A549 (cell line): ENCODE measurements at regions not wholly inside any gene's neighbourhood (a gene's known extent, or its start where the extent isn't known, plus 50 kb on each side); places are given as distances from the start of the nearest gene placed in this dataset.

Source experiments
- ATAC-seq, 2 experiments: fragments of 200-7000 bp in 1 of 2; fragments of >200 bp in 1 of 2; cut with Nextera tagmentation in 1 of 2; cut with Tn5 transposase in 1 of 2; 3 replicates each; pipeline versions ENCODE4 v1.8.0 to v1.9.1; 2018 to 2020; ENCODE audit warnings: mild to moderate bottlenecking in 1 of 2, moderate library complexity in 1 of 2
- CTCF ChIA-PET: fragments of 300-600 bp; sonication (Branson Sonifier 250); formaldehyde crosslinking; extraction: SDS; loops from one replicate; lab custom pipeline; 2021; ENCODE audit warnings: antibody characterized with exemption, inconsistent platforms; lab: Yijun Ruan, JAX
- POLR2A ChIA-PET: fragments of 350-600 bp; formaldehyde crosslinking; extraction: SDS; loops from one replicate; lab custom pipeline; 2021; ENCODE audit warnings: antibody characterized with exemption, inconsistent platforms; lab: Yijun Ruan, JAX
- DNase-seq, 2 experiments: peaks; one replicate each; pipeline versions ENCODE4 v3.0.0 to v3.0.0-alpha.2; 2011 to 2016; ENCODE audit warnings: low read depth in 1 of 2, low spot score in 1 of 2
- FAIRE-seq: peaks from 2 replicates; lab custom pipeline; 2011; peaks lifted over from hg19 to GRCh38; lab: Jason Lieb, UNC
- H3K27ac ChIP-seq, 2 experiments: fragments of >200 bp; sonication (Bioruptor Twin); formaldehyde crosslinking; 3 replicates each; pipeline ENCODE4 v1.5.1; 2016 to 2017
- H3K4me1 ChIP-seq: fragments of >200 bp; sonication (Bioruptor Twin); formaldehyde crosslinking; 3 replicates; pipeline ENCODE4 v1.6.1; 2016
- H3K4me2 ChIP-seq: fragments of >200 bp; sonication (Bioruptor Twin); formaldehyde crosslinking; 3 replicates; pipeline ENCODE4 v1.6.1; 2016
- H3K4me3 ChIP-seq: fragments of >200 bp; sonication (Bioruptor Twin); formaldehyde crosslinking; 3 replicates; pipeline ENCODE4 v1.5.1; 2016
- H3K9me3 ChIP-seq: fragments of >200 bp; sonication (Bioruptor Twin); formaldehyde crosslinking; 3 replicates; pipeline ENCODE4 v1.6.1; 2016
- CBX2 ChIP-seq: fragments of 200-600 bp; sonication (generic); IDR thresholded peaks from 2 replicates; pipeline ENCODE4 v1.6.1; 2016; ENCODE audit warnings: low read depth, mild to moderate bottlenecking, borderline replicate concordance
- CBX8 ChIP-seq: fragments of 200-600 bp; sonication (generic); IDR thresholded peaks from 2 replicates; pipeline ENCODE4 v1.6.1; 2016
- CHD2 ChIP-seq: fragments of 150-350 bp; IDR thresholded peaks from 2 replicates; pipeline ENCODE4 v1.6.1; 2014; ENCODE audit warnings: low read length; ENCODE audit not compliant: partially characterized antibody
- EHMT2 ChIP-seq: fragments of 200-600 bp; sonication (generic); IDR thresholded peaks from 2 replicates; pipeline ENCODE4 v1.6.1; 2016; ENCODE audit warnings: antibody characterized with exemption, low read depth, mild to moderate bottlenecking, moderate library complexity
- FOSL2 ChIP-seq, 2 experiments: fragments of 450-650 bp in 1 of 2; fragments of >200 bp in 1 of 2; sonication (Bioruptor Twin) in 1 of 2; formaldehyde crosslinking; IDR thresholded peaks; 2 replicates each; pipeline versions ENCODE4 v1.5.0 to v1.6.1; 2016 to 2020; ENCODE audit warnings: mild to moderate bottlenecking in 1 of 2, moderate library complexity in 1 of 2
- HEYL ChIP-seq: fragments of 250-450 bp; sonication (Bioruptor Pico); IDR thresholded peaks from 2 replicates; pipeline ENCODE4 v1.8.0; 2021; ENCODE audit warnings: mild to moderate bottlenecking, moderate library complexity
- HOXA7 ChIP-seq: fragments of 250-450 bp; sonication (Bioruptor Pico); IDR thresholded peaks from 2 replicates; pipeline ENCODE4 v1.5.0; 2020; ENCODE audit warnings: mild to moderate bottlenecking, moderate library complexity
- HOXB5 ChIP-seq: fragments of 250-450 bp; sonication (Bioruptor Pico); IDR thresholded peaks from 2 replicates; pipeline ENCODE4 v1.5.0; 2020; ENCODE audit warnings: mild to moderate bottlenecking, moderate library complexity
- JUNB ChIP-seq: fragments of >200 bp; sonication (Bioruptor Twin); formaldehyde crosslinking; IDR thresholded peaks from 2 replicates; pipeline ENCODE4 v1.6.1; 2016
- MAFK ChIP-seq: fragments of 450-650 bp; IDR thresholded peaks from 2 replicates; pipeline ENCODE4 v1.6.1; 2014; ENCODE audit not compliant: partially characterized antibody
- MYC ChIP-seq: IDR thresholded peaks from 2 replicates; pipeline ENCODE4 v1.6.1; 2012; ENCODE audit warnings: mild to moderate bottlenecking, inconsistent platforms, low read length, improper control_type of control experiment, borderline replicate concordance
- PHF8 ChIP-seq: fragments of 200-600 bp; sonication (generic); IDR thresholded peaks from 2 replicates; pipeline ENCODE4 v1.6.1; 2016; ENCODE audit warnings: low read depth, mild to moderate bottlenecking, antibody characterized with exemption, moderate library complexity, borderline replicate concordance
- RARB ChIP-seq: fragments of 250-450 bp; sonication (Bioruptor Pico); IDR thresholded peaks from 2 replicates; pipeline ENCODE4 v1.8.0; 2021; ENCODE audit warnings: mild to moderate bottlenecking, moderate library complexity
- RCOR1 ChIP-seq: fragments of 150-350 bp; IDR thresholded peaks from 2 replicates; pipeline ENCODE4 v1.6.1; 2014; ENCODE audit warnings: antibody characterized with exemption, low read length, low read depth
- RFX5 ChIP-seq: fragments of 450-650 bp; IDR thresholded peaks from 2 replicates; pipeline ENCODE4 v1.7.1; 2014; ENCODE audit warnings: antibody characterized with exemption, mild to moderate bottlenecking, moderate library complexity
- TFCP2L1 ChIP-seq: fragments of 250-450 bp; sonication (Bioruptor Pico); IDR thresholded peaks from 2 replicates; pipeline ENCODE4 v1.5.0; 2021; ENCODE audit warnings: mild to moderate bottlenecking
- ZC3H11A ChIP-seq: fragments of 450-650 bp; IDR thresholded peaks from 2 replicates; pipeline ENCODE4 v1.6.1; 2014; ENCODE audit warnings: antibody characterized with exemption, mild to moderate bottlenecking
- WGBS: methylation state at CpG from one replicate; pipeline ENCODE4 v1.1.6; 2017; ENCODE audit errors: missing lambda C conversion rate; 5-methylcytosine and 5-hydroxymethylcytosine counted together
- TF ChIP-seq, protein P1 (sequence below): IDR thresholded peaks from 2 replicates; pipeline ENCODE4 v1.6.1; 2012; ENCODE audit warnings: low read depth, borderline replicate concordance
- TF ChIP-seq, protein P2 (sequence below): fragments of 200-600 bp; sonication (generic); IDR thresholded peaks from 2 replicates; pipeline ENCODE4 v1.6.1; 2016; ENCODE audit warnings: antibody characterized with exemption, mild to moderate bottlenecking, moderate library complexity
- TF ChIP-seq, protein P3 (sequence below): fragments of 250-450 bp; sonication (Bioruptor Pico); IDR thresholded peaks from 2 replicates; pipeline ENCODE4 v1.5.0; 2021; ENCODE audit warnings: mild to moderate bottlenecking, moderate library complexity, borderline replicate concordance
- TF ChIP-seq, protein P4 (sequence below): IDR thresholded peaks from 2 replicates; pipeline ENCODE4 v1.6.1; 2012

DNA sequence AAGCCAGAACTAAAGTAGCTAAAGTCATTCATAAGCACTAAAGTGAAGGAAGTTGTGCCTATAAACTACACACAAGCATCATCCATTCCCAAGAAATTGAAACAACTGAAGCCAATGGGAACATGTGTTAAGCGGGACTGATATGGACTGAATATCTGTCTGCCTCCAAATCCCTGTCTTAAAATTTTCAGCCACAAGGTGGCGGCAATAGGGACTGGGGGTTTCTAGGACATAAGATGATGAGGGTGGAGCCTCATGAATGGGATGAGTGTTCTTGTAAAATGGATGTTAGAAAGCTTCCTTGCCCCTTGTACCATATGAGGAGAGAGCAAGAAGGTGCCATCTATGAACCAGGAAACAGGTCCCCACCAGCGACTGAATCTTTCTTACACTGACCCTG is 1317.5 kb downstream of the CDY2B start:
- POLR2A ChIA-PET: no interaction called here
- CTCF ChIA-PET: no interaction called here
- H3K9me3 ChIP-seq: no peaks in the 10 kb centered on the region
- FAIRE-seq (no peak), DNase-seq (peak in 1 of 2 experiments; percentile 24), ATAC-seq (no peak)
- TF ChIP-seq RCOR1 (no peak), RFX5 (no peak), HOXB5 (CRISPR knock-in tag) (no peak), RARB (CRISPR knock-in tag) (no peak), MAFK (no peak), JUNB (no peak), FOSL2 (IDR thresholded peaks at IDR 0.05) (no peak), FOSL2 (CRISPR knock-in tag; IDR thresholded peaks at IDR 0.05) (no peak)
- TF ChIP-seq, protein P1, sequence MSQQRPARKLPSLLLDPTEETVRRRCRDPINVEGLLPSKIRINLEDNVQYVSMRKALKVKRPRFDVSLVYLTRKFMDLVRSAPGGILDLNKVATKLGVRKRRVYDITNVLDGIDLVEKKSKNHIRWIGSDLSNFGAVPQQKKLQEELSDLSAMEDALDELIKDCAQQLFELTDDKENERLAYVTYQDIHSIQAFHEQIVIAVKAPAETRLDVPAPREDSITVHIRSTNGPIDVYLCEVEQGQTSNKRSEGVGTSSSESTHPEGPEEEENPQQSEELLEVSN: no peak
- TF ChIP-seq, protein P2, sequence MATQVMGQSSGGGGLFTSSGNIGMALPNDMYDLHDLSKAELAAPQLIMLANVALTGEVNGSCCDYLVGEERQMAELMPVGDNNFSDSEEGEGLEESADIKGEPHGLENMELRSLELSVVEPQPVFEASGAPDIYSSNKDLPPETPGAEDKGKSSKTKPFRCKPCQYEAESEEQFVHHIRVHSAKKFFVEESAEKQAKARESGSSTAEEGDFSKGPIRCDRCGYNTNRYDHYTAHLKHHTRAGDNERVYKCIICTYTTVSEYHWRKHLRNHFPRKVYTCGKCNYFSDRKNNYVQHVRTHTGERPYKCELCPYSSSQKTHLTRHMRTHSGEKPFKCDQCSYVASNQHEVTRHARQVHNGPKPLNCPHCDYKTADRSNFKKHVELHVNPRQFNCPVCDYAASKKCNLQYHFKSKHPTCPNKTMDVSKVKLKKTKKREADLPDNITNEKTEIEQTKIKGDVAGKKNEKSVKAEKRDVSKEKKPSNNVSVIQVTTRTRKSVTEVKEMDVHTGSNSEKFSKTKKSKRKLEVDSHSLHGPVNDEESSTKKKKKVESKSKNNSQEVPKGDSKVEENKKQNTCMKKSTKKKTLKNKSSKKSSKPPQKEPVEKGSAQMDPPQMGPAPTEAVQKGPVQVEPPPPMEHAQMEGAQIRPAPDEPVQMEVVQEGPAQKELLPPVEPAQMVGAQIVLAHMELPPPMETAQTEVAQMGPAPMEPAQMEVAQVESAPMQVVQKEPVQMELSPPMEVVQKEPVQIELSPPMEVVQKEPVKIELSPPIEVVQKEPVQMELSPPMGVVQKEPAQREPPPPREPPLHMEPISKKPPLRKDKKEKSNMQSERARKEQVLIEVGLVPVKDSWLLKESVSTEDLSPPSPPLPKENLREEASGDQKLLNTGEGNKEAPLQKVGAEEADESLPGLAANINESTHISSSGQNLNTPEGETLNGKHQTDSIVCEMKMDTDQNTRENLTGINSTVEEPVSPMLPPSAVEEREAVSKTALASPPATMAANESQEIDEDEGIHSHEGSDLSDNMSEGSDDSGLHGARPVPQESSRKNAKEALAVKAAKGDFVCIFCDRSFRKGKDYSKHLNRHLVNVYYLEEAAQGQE: no peak
- H3K27ac ChIP-seq: no peak overlapping the region
- no peak overlapping the region for H3K4me3 ChIP-seq
- H3K4me1 ChIP-seq: no peaks in the 10 kb centered on the region
- H3K4me2 ChIP-seq: no peak overlapping the region
- WGBS: 34% methylated on average over 3 of the region's 3 CpGs

DNA sequence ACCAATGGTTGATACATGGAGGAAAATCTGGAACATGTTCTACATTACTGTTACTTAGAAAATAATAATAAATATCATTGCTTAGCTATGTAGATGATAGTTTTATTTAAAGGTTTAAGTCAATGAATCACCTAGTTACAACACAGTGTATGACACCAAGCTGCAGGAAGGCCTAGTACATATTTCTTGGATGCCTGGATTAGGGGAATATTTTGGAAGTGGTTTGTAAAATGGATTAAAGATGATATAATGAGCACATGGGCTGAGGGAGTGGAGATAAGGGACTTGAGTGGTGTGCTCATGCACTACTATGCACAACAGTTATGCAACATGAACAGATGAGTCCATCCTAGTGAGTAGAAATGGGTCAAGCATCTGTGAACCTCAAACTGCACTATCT is 1358.0 kb downstream of the CDY2B start:
- ChIA-PET POLR2A (no interaction called here), CTCF (no interaction called here)
- Histone ChIP-seq H3K4me3 (no peak overlapping the region), H3K4me2 (no peak overlapping the region), H3K9me3 (no peaks in the 10 kb centered on the region), H3K27ac (no peak overlapping the region), H3K4me1 (no peaks in the 10 kb centered on the region)
- DNase-seq (no peak), ATAC-seq (no peak), FAIRE-seq (no peak)
- TF ChIP-seq EHMT2 (no peak), PHF8 (no peak), CBX2 (no peak), HOXA7 (CRISPR knock-in tag) (no peak), CBX8 (no peak), RARB (CRISPR knock-in tag) (no peak), HEYL (no peak), MYC (no peak), FOSL2 (IDR thresholded peaks at IDR 0.05) (no peak), FOSL2 (CRISPR knock-in tag; IDR thresholded peaks at IDR 0.05) (no peak), JUNB (no peak), TFCP2L1 (CRISPR knock-in tag) (no peak), CHD2 (no peak), ZC3H11A (no peak)
- TF ChIP-seq, protein P1: no peak
- TF ChIP-seq, protein P3, sequence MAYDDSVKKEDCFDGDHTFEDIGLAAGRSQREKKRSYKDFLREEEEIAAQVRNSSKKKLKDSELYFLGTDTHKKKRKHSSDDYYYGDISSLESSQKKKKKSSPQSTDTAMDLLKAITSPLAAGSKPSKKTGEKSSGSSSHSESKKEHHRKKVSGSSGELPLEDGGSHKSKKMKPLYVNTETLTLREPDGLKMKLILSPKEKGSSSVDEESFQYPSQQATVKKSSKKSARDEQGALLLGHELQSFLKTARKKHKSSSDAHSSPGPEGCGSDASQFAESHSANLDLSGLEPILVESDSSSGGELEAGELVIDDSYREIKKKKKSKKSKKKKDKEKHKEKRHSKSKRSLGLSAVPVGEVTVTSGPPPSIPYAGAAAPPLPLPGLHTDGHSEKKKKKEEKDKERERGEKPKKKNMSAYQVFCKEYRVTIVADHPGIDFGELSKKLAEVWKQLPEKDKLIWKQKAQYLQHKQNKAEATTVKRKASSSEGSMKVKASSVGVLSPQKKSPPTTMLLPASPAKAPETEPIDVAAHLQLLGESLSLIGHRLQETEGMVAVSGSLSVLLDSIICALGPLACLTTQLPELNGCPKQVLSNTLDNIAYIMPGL: no peak
- TF ChIP-seq, protein P4, sequence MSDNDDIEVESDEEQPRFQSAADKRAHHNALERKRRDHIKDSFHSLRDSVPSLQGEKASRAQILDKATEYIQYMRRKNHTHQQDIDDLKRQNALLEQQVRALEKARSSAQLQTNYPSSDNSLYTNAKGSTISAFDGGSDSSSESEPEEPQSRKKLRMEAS: no peak
